ENCODE measurements at regions not wholly inside any gene's neighbourhood (a gene's known extent, or its start where the extent isn't known, plus 50 kb on each side); places are given as distances from the start of the nearest gene placed in this dataset.

GRCh38 chr12:18971932-18972331, 157.6 kb upstream of the PLEKHA5 start:
- no peak overlapping the region for H4K5ac ChIP-seq (ENCODE audit: low read depth, low read length)
- WGBS, 2 experiments (ENCODE audit: extremely low coverage in 2 of 2, insufficient read length in 1 of 2) = no CpG with 5 or more reads among the region's 3 CpGs
- no peak overlapping the region for H3K4me3 ChIP-seq (ENCODE audit: insufficient read depth, low read depth, low read length)
- no peak for ATAC-seq (ENCODE audit: low read depth)
- no peaks in the 10 kb centered on the region for H3K9me1 ChIP-seq (ENCODE audit: insufficient read depth, low read length)
- no peak overlapping the region for H2BK120ac ChIP-seq (ENCODE audit: low read depth, low read length)
- H2AK5ac ChIP-seq (ENCODE audit: low read depth, low read length) = no peak overlapping the region
- no peak overlapping the region for H2AK9ac ChIP-seq (replicated peaks; ENCODE audit: low read depth, low read length, poor library complexity)
- dilution Hi-C loops (cut with HindIII; ENCODE audit: low sequenced_read_pairs, unreplicated experiment) (no loop called here), in situ Hi-C loops (cut with MboI; ENCODE audit: low sequenced_read_pairs) (no loop called here), intact Hi-C loops (cut with micrococcal nuclease) (no loop called here)
- H3K14ac ChIP-seq (replicated peaks; ENCODE audit: low read depth, low read length) = no peak overlapping the region
- no peak overlapping the region for H4K91ac ChIP-seq (ENCODE audit: insufficient read depth, low read depth, low read length)
- no peak overlapping the region for H3K27ac ChIP-seq (ENCODE audit: insufficient read depth, low read length)
- H3K23ac ChIP-seq (ENCODE audit: low read depth, low read length) = no peak overlapping the region
- H3K79me1 ChIP-seq (ENCODE audit: low read depth in 1 of 2, low read length in 2 of 2) = no peaks in the 10 kb centered on the region
- no peaks in the 10 kb centered on the region for H3K27me3 ChIP-seq (ENCODE audit: control insufficient read depth, insufficient read depth, low read length)
- no peak overlapping the region for H3K9ac ChIP-seq (ENCODE audit: low read depth, low read length)
- no TSS peak for BruUV-seq (replicated peaks)
- H3K36me3 ChIP-seq (ENCODE audit: control insufficient read depth, insufficient read depth, low read length) = no peaks in the 10 kb centered on the region
- no peak overlapping the region for H2AFZ ChIP-seq (replicated peaks; ENCODE audit: low read length, poor library complexity)
- H2BK15ac ChIP-seq (ENCODE audit: low read depth, low read length) = no peak overlapping the region
- ChIA-PET POLR2A (ENCODE audit: unreplicated experiment) (no interaction called here), CTCF (no interaction called here)
- no peak overlapping the region for H3K18ac ChIP-seq (ENCODE audit: low read depth, low read length)
- no peak overlapping the region for H3K4me2 ChIP-seq (ENCODE audit: low read depth, low read length)
- no peaks in the 10 kb centered on the region for H4K20me1 ChIP-seq (ENCODE audit: insufficient read depth, low read length)
- no peak overlapping the region for H3K4ac ChIP-seq (ENCODE audit: low read depth, low read length)
- H2BK5ac ChIP-seq (ENCODE audit: low read depth, low read length, poor library complexity, severe bottlenecking) = no peak overlapping the region
- no peak for TF ChIP-seq SMC3 (IDR thresholded peaks at IDR 0.05; ENCODE audit: low read depth, low read length)
- TF ChIP-seq CHD1 (IDR thresholded peaks at IDR 0.05; ENCODE audit: low read depth, low read length) = no peak
- no peak for TF ChIP-seq NFE2L2 (IDR thresholded peaks at IDR 0.05; ENCODE audit: low read depth, low read length)
- no peak for TF ChIP-seq CEBPB (IDR thresholded peaks at IDR 0.05; ENCODE audit: low read depth, low read length)
- no peak overlapping the region for H2BK20ac ChIP-seq (ENCODE audit: low read depth, low read length)
- no peak for DNase-seq
- no peaks in the 10 kb centered on the region for H3K4me1 ChIP-seq (ENCODE audit: control insufficient read depth, insufficient read depth, low read length)
- no peaks in the 10 kb centered on the region for H3K9me3 ChIP-seq (ENCODE audit: control insufficient read depth, insufficient read depth, low read length)
- no peak overlapping the region for H3K56ac ChIP-seq (ENCODE audit: extremely low read depth, insufficient read depth, low read length)
- no peak overlapping the region for H4K8ac ChIP-seq (ENCODE audit: low read depth in 2 of 2, low read length in 2 of 2)

All from IMR-90 (cell line).